ENCODE measurements at regions not wholly inside any gene's neighbourhood (a gene's known extent, or its start where the extent isn't known, plus 50 kb on each side); places are given as distances from the start of the nearest gene placed in this dataset.

- DNase-seq (ENCODE audit: low read depth): no peak
- TF ChIP-seq CTCF (IDR thresholded peaks at IDR 0.05; ENCODE audit: control insufficient read depth, extremely low read depth, insufficient read depth): peak; percentile 22; the same call in 1 of the 2 replicates
Observed at GRCh38 chr18:47758000-47758399, 172.5 kb downstream of the SMAD2 start.

DNA sequence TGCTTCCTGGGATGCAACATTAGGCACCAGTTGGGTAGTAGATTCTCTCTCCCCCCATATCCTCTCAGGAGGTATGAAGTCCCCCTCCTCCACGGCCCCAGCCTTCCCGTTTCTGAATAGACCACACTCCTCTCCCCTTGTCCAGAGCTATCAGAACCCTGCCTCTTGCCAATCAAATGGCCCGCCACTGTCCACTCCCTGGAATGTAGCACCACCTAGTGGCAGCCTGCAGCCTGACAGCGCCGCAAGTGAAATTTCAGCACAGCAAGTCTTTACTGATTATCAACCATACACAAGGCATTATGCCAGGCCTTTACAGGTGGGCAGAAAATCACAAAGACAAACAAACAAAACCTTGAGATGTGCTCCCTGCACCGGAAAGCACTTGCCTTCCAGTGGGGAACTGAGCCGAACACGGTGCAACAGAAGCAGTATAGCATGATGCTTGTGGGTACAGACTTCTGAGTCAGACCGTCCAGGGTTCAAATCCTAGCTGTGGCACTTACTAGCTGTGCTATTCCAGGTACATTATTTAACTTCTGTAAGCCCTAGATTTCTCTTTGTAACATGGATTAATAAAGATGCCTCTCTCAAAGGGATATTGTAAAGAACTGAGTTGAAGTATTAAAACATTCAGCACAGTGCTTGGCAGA, 174.0 kb downstream of the SMAD2 start:
- peak; percentile 37 for DNase-seq (ENCODE audit: low read depth)
- H3K4me3 ChIP-seq (ENCODE audit: low read depth, low read length): no peak overlapping the region
- TF ChIP-seq CTCF (IDR thresholded peaks at IDR 0.05; ENCODE audit: control insufficient read depth, extremely low read depth, insufficient read depth): peak; percentile 99

More at GRCh38 chr18:47758000-47758399, 172.5 kb downstream of the SMAD2 start:
- H3K4me3 ChIP-seq (ENCODE audit: low read depth, low read length): no peak overlapping the region

DNA sequence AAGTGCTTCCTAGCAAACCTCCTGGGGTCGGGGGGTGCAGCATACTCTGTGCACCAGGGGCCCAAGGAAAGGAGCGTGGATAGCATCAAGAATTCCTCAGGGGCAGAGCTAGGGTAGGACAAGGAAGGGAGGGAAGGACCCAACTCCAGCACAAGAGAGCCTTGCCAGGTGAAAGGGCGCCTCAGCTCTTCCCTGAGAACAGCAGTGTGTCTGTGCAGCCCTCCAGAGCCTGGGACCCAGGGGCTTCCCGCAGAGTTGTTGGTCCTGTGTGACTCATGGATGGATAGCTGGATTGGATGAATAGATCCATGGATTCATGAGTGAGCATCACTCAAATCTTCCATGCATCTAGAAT, 175.4 kb downstream of the SMAD2 start:
- DNase-seq (ENCODE audit: low read depth): no peak
- H3K4me3 ChIP-seq (ENCODE audit: low read depth, low read length): no peak overlapping the region
- no peak for TF ChIP-seq CTCF (IDR thresholded peaks at IDR 0.05; ENCODE audit: control insufficient read depth, extremely low read depth, insufficient read depth)

DNA sequence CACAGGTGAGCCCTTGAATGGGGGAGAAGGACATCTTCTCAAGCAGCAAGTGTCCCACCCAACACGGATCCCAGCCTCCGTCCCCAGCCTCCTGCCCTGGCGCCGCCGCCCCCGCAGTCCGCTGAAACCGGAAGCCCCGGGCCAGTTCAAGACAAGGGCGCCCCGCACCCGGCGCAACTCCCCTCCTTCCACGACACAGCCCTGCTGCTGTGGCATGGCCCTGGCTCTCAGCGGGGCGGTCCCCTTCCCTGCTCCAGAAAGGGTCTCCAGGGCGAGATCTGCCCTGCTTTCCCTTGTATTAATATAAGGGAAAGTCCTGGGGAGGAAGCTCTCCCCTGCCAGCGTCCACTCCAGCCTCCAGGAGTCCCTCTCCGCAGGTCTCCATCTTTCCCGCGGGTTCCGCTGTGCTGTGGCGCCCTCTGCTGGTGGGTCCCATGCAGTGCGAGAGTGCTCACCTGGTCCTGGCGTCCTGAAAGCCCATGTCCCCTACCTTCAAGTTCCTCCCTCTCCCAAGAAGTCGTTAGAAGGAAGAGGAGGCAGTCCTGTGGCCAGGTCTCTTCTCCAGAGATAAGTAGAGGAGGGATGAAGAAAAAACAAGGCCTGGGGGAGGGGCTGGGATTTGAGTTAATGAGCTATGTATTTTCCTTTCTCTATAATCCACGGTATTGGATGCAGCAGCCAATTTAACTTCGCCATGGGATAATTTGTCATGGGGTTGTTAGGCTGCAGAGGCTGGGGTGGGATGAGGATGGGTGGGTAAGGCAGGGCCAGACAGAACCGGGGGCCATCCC, 176.0 kb downstream of the SMAD2 start:
- H3K4me3 ChIP-seq (ENCODE audit: low read depth, low read length): peak overlapping the region; percentile 25; the same call in 1 of the 2 replicates
- no peak for DNase-seq (ENCODE audit: low read depth)
- peak; percentile 98 for TF ChIP-seq CTCF (IDR thresholded peaks at IDR 0.05; ENCODE audit: control insufficient read depth, extremely low read depth, insufficient read depth)

GRCh38 chr18:47752796-47753645, 177.4 kb downstream of the SMAD2 start:
- no peak overlapping the region for H3K4me3 ChIP-seq (ENCODE audit: low read depth, low read length)
- DNase-seq (ENCODE audit: low read depth): no peak
- TF ChIP-seq CTCF (IDR thresholded peaks at IDR 0.05; ENCODE audit: control insufficient read depth, extremely low read depth, insufficient read depth): no peak

DNA sequence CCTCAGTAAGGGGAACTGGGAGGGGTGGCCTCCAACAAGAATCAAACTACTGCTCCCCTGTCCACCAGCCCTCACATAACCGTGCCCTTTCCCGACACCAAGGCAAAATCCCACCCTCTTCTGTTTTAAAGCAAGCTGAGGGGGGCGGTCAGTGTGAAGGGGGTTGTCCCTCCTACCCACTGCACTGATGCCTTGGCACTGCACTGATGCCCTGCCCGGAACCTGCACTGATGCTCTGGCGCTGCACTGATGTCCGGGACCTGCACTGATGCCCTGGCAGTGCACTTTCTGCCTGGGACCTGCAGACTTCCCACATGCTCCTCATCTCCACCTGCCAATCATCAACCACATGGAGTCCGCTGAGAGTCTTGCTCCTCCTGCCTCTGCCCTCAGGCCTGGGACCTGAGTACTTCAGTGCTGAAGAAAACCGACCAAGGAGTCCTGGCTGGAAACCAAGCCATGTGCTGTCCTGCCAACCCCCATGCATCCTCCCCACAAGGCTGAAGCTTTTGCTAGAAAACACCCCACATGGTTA, 179.5 kb downstream of the SMAD2 start:
- no peak for DNase-seq (ENCODE audit: low read depth)
- no peak for TF ChIP-seq CTCF (IDR thresholded peaks at IDR 0.05; ENCODE audit: control insufficient read depth, extremely low read depth, insufficient read depth)
- no peak overlapping the region for H3K4me3 ChIP-seq (ENCODE audit: low read depth, low read length)

Data from LNCaP clone FGC (cell line).